Common myeloid progenitor, CD34-positive (primary cell): ENCODE measurements at regions not wholly inside any gene's neighbourhood (a gene's known extent, or its start where the extent isn't known, plus 50 kb on each side); places are given as distances from the start of the nearest gene placed in this dataset.

Source experiments
- CTCF ChIA-PET: fragments of 350-600 bp; sonication (Branson Sonifier 250); formaldehyde crosslinking; loops from one replicate; lab custom pipeline; 2021; ENCODE audit warnings: antibody characterized with exemption; lab: Charles Lee
- POLR2A ChIA-PET: fragments of 350-600 bp; sonication (Branson Sonifier 250); formaldehyde crosslinking; loops from one replicate; lab custom pipeline; 2021; ENCODE audit warnings: antibody characterized with exemption; lab: Charles Lee
- DNase-seq, 3 donors: peaks; one replicate each; pipeline versions ENCODE4 v3.0.0 to v3.0.0-alpha.2; 2013
- H3K27ac ChIP-seq, 2 experiments: 1 replicate in 1 of 2; 2 replicates in 1 of 2; pipeline ENCODE4 v1.7.0; 2013; ENCODE audit warnings: inconsistent platforms in 2 of 2, low read length in 2 of 2, mild to moderate bottlenecking in 2 of 2, low read depth in 1 of 2, moderate library complexity in 1 of 2; ENCODE audit not compliant: severe bottlenecking in 2 of 2, insufficient read depth in 1 of 2, poor library complexity in 1 of 2
- H3K27me3 ChIP-seq, 5 experiments: replicated peaks in 2 of 5; 1 replicate in 3 of 5; 2 replicates in 2 of 5; pipeline versions ENCODE4 v1.6.1 to v1.7.0; 2013; ENCODE audit warnings: low read length in 4 of 5, mild to moderate bottlenecking in 2 of 5, moderate library complexity in 2 of 5, inconsistent platforms in 1 of 5; ENCODE audit not compliant: insufficient read depth in 5 of 5, control insufficient read depth in 4 of 5
- H3K36me3 ChIP-seq, 4 experiments: 1 replicate in 2 of 4; 2 replicates in 2 of 4; pipeline versions ENCODE4 v1.6.1 to v1.7.0; 2013; ENCODE audit warnings: low read length in 3 of 4, control low read depth in 1 of 4, mild to moderate bottlenecking in 1 of 4; ENCODE audit not compliant: control insufficient read depth in 4 of 4, insufficient read depth in 4 of 4
- H3K4me1 ChIP-seq, 4 experiments: 1 replicate in 3 of 4; 2 replicates in 1 of 4; pipeline versions ENCODE4 v1.6.1 to v1.7.1; 2013; ENCODE audit warnings: low read length in 3 of 4, mild to moderate bottlenecking in 3 of 4, control low read depth in 1 of 4, inconsistent platforms in 1 of 4, moderate library complexity in 1 of 4; ENCODE audit not compliant: control insufficient read depth in 4 of 4, insufficient read depth in 4 of 4; ENCODE audit errors: control extremely low read depth in 1 of 4
- H3K4me3 ChIP-seq, 7 experiments: 1 replicate in 4 of 7; 2 replicates in 3 of 7; pipeline versions ENCODE4 v1.5.1 to v1.7.0; 2013; ENCODE audit warnings: mild to moderate bottlenecking in 7 of 7, low read length in 6 of 7, moderate library complexity in 6 of 7, inconsistent platforms in 2 of 7, low read depth in 2 of 7, control low read depth in 1 of 7; ENCODE audit not compliant: insufficient read depth in 4 of 7, control insufficient read depth in 1 of 7; ENCODE audit errors: extremely low read depth in 1 of 7
- H3K9me3 ChIP-seq, 5 experiments: 1 replicate in 4 of 5; 2 replicates in 1 of 5; pipeline versions ENCODE4 v1.6.1 to v1.7.1; 2013; ENCODE audit warnings: low read length in 4 of 5, mild to moderate bottlenecking in 2 of 5, inconsistent platforms in 1 of 5, low read depth in 1 of 5, moderate library complexity in 1 of 5; ENCODE audit not compliant: control insufficient read depth in 4 of 5, insufficient read depth in 2 of 5; ENCODE audit errors: control extremely low read depth in 1 of 5
- WGBS: methylation state at CpG from one replicate; pipeline ENCODE4 v1.1.5; 2013; ENCODE audit not compliant: insufficient coverage; 5-methylcytosine and 5-hydroxymethylcytosine counted together

GRCh38 chr3:166085164-166085856 is 248.1 kb upstream of the BCHE start:
- Histone ChIP-seq H3K4me1 (no peaks in the 10 kb centered on the region), H3K4me3 (no peak overlapping the region), H3K27ac (no peak overlapping the region), H3K36me3 (no peaks in the 10 kb centered on the region), H3K27me3 (no peaks in the 10 kb centered on the region), H3K9me3 (no peaks in the 10 kb centered on the region)
- DNase-seq, result no peak
- ChIA-PET CTCF (interaction anchor here (1.2 kb wide), 1 partner anchor 8 kb away, joined by 4 read pairs; no protein-coding TSS in a partner anchor), POLR2A (no interaction called here)
- WGBS, result 100% methylated on average over 2 of the region's 4 CpGs

- no peak for DNase-seq
- ChIA-PET POLR2A (no interaction called here), CTCF (no interaction called here)
- Histone ChIP-seq H3K4me3 (no peak overlapping the region), H3K27me3 (no peaks in the 10 kb centered on the region), H3K36me3 (no peaks in the 10 kb centered on the region), H3K4me1 (no peaks in the 10 kb centered on the region), H3K27ac (no peak overlapping the region), H3K9me3 (no peaks in the 10 kb centered on the region)
- 100% methylated on average over 1 of the region's 2 CpGs for WGBS
These were observed 242.9 kb upstream of the BCHE start for GRCh38 chr3:166080096-166080495.

- POLR2A ChIA-PET, result no interaction called here
- no peak for DNase-seq
- Histone ChIP-seq H3K27ac (no peak overlapping the region), H3K9me3 (no peaks in the 10 kb centered on the region), H3K4me1 (no peaks in the 10 kb centered on the region), H3K27me3 (no peaks in the 10 kb centered on the region), H3K36me3 (no peaks in the 10 kb centered on the region), H3K4me3 (no peak overlapping the region)
- CTCF ChIA-PET, result interaction anchor here (1.4 to 1.6 kb wide), 2 partner anchors 10 to 18 kb away, joined by 3 read pairs; no protein-coding TSS in a partner anchor
These were observed 234.6 kb upstream of the BCHE start for GRCh38 chr3:166071831-166072230.

GRCh38 chr3:166064476-166064875 is 227.3 kb upstream of the BCHE start:
- no peaks in the 10 kb centered on the region for H3K36me3 ChIP-seq
- no peak for DNase-seq
- ChIA-PET CTCF (no interaction called here), POLR2A (no interaction called here)
- H3K4me1 ChIP-seq, result no peaks in the 10 kb centered on the region
- no peaks in the 10 kb centered on the region for H3K9me3 ChIP-seq
- 94% methylated on average over 3 of the region's 4 CpGs for WGBS
- H3K27me3 ChIP-seq, result no peaks in the 10 kb centered on the region
- H3K27ac ChIP-seq, result no peak overlapping the region
- H3K4me3 ChIP-seq, result no peak overlapping the region

GRCh38 chr3:166060789-166061479 is 223.7 kb upstream of the BCHE start:
- no peaks in the 10 kb centered on the region for H3K9me3 ChIP-seq
- CTCF ChIA-PET, result no interaction called here
- no peak for DNase-seq
- no peaks in the 10 kb centered on the region for H3K4me1 ChIP-seq
- POLR2A ChIA-PET, result no interaction called here
- H3K36me3 ChIP-seq, result no peaks in the 10 kb centered on the region
- 100% methylated on average over 2 of the region's 2 CpGs for WGBS
- H3K27me3 ChIP-seq, result no peaks in the 10 kb centered on the region
- H3K4me3 ChIP-seq, result no peak overlapping the region
- no peak overlapping the region for H3K27ac ChIP-seq

- Histone ChIP-seq H3K27ac (no peak overlapping the region), H3K36me3 (no peaks in the 10 kb centered on the region), H3K4me1 (no peaks in the 10 kb centered on the region), H3K4me3 (no peak overlapping the region), H3K27me3 (no peaks in the 10 kb centered on the region), H3K9me3 (peaks cover 0 to 3% (median 0%) of the 10 kb centered on the region in 5 experiments)
- 92% methylated on average over 5 of the region's 5 CpGs for WGBS
- CTCF ChIA-PET, result no interaction called here
- POLR2A ChIA-PET, result no interaction called here
- no peak for DNase-seq
These were observed 215.2 kb upstream of the BCHE start for GRCh38 chr3:166052440-166052839.

- Histone ChIP-seq H3K27ac (no peak overlapping the region), H3K4me1 (no peaks in the 10 kb centered on the region), H3K4me3 (no peak overlapping the region), H3K9me3 (peaks cover 0 to 6% (median 0%) of the 10 kb centered on the region in 5 experiments), H3K27me3 (no peaks in the 10 kb centered on the region), H3K36me3 (no peaks in the 10 kb centered on the region)
- no peak for DNase-seq
- 95% methylated on average over 3 of the region's 3 CpGs for WGBS
- CTCF ChIA-PET, result interaction anchor here (1.4 kb wide), 1 partner anchor 19 kb away, joined by 4 read pairs; no protein-coding TSS in a partner anchor
- POLR2A ChIA-PET, result no interaction called here
These were observed 192.3 kb upstream of the BCHE start for GRCh38 chr3:166029507-166029906.
